ENCODE measurements at regions not wholly inside any gene's neighbourhood (a gene's known extent, or its start where the extent isn't known, plus 50 kb on each side); places are given as distances from the start of the nearest gene placed in this dataset.

GRCh38 chr13:53782488-53782961, 753.9 kb downstream of the OLFM4 start:
- peak overlapping the region in 7 of 12 donors; percentile 20 to 43 (median 37) for H3K4me3 ChIP-seq
- ATAC-seq (peak in 2 of 4 donors; percentile 11 to 39), DNase-seq (peak in 1 of 5 donors; percentile 8)
- H3K36me3 ChIP-seq: no peaks in the 10 kb centered on the region
- no peak overlapping the region for H3K27ac ChIP-seq
- intact Hi-C loops (cut with DNase I): no loop called here
- H3K4me1 ChIP-seq: peaks cover 0 to 3% (median 0%) of the 10 kb centered on the region in 12 donors
- H3K27me3 ChIP-seq: peaks cover 0 to 12% (median 0%) of the 10 kb centered on the region in 9 donors
- no peak for TF ChIP-seq POLR2A (IDR thresholded peaks at IDR 0.05)
- peak; percentile 51 to 82 (median 72) for TF ChIP-seq CTCF (IDR thresholded peaks at IDR 0.05)
- WGBS, 4 donors: 2 to 3% (median 3%) methylated on average over 9 of the region's 9 CpGs
- no peaks in the 10 kb centered on the region for H3K9me3 ChIP-seq

- TF ChIP-seq POLR2A (IDR thresholded peaks at IDR 0.05) (no peak), CTCF (IDR thresholded peaks at IDR 0.05) (no peak)
- intact Hi-C loops (cut with DNase I): no loop called here
- no peak for ATAC-seq
- no peak for DNase-seq
- Histone ChIP-seq H3K4me1 (peaks cover 0 to 3% (median 0%) of the 10 kb centered on the region in 12 donors), H3K27ac (no peak overlapping the region), H3K27me3 (peaks cover 0 to 12% (median 0%) of the 10 kb centered on the region in 9 donors), H3K4me3 (no peak overlapping the region), H3K9me3 (no peaks in the 10 kb centered on the region), H3K36me3 (no peaks in the 10 kb centered on the region)
- WGBS, 4 donors: 75 to 85% (median 82%) methylated on average over 10 of the region's 10 CpGs
Observed at GRCh38 chr13:53783471-53783870, 754.9 kb downstream of the OLFM4 start.

GRCh38 chr13:53788286-53788685, 759.7 kb downstream of the OLFM4 start:
- DNase-seq: no peak
- intact Hi-C loops (cut with DNase I): no loop called here
- Histone ChIP-seq H3K27me3 (peaks cover 0 to 6% (median 0%) of the 10 kb centered on the region in 9 donors), H3K4me1 (no peaks in the 10 kb centered on the region), H3K9me3 (no peaks in the 10 kb centered on the region), H3K27ac (no peak overlapping the region), H3K4me3 (no peak overlapping the region), H3K36me3 (no peaks in the 10 kb centered on the region)
- ATAC-seq: no peak
- TF ChIP-seq CTCF (IDR thresholded peaks at IDR 0.05) (no peak), POLR2A (IDR thresholded peaks at IDR 0.05) (no peak)
- WGBS, 4 donors: 49 to 61% (median 55%) methylated on average over 3 of the region's 3 CpGs

- no peaks in the 10 kb centered on the region for H3K36me3 ChIP-seq
- no peak overlapping the region for H3K27ac ChIP-seq
- no peak overlapping the region for H3K4me3 ChIP-seq
- intact Hi-C loops (cut with DNase I): no loop called here
- ATAC-seq (no peak), DNase-seq (no peak)
- H3K27me3 ChIP-seq: no peaks in the 10 kb centered on the region
- no peaks in the 10 kb centered on the region for H3K4me1 ChIP-seq
- WGBS, 4 donors: 73 to 84% (median 79%) methylated on average over 5 of the region's 5 CpGs
- H3K9me3 ChIP-seq: no peaks in the 10 kb centered on the region
- TF ChIP-seq POLR2A (IDR thresholded peaks at IDR 0.05): no peak
- TF ChIP-seq CTCF (IDR thresholded peaks at IDR 0.05): no peak
Observed at GRCh38 chr13:53800011-53800410, 771.4 kb downstream of the OLFM4 start.
